ENCODE measurements at regions not wholly inside any gene's neighbourhood (a gene's known extent, or its start where the extent isn't known, plus 50 kb on each side); places are given as distances from the start of the nearest gene placed in this dataset.

- TF ChIP-seq CTCF (IDR thresholded peaks at IDR 0.05; ENCODE audit: low read depth, low read length, poor library complexity, severe bottlenecking) (no peak), EZH2phosphoT487 (IDR thresholded peaks at IDR 0.05; ENCODE audit: borderline replicate concordance, low read length) (no peak)
Observed at GRCh38 chr16:26348095-26348494, 656.3 kb downstream of the HS3ST4 start.
